GM23248 (cell line): ENCODE measurements at regions not wholly inside any gene's neighbourhood (a gene's known extent, or its start where the extent isn't known, plus 50 kb on each side); places are given as distances from the start of the nearest gene placed in this dataset.

Experiments used
- DNase-seq: peaks from one replicate; pipeline ENCODE4 v3.0.0-alpha.2; 2015
- H2AFZ ChIP-seq: fragments of 200-600 bp; sonication (generic); 2 replicates; pipeline ENCODE4 v1.6.1; 2016; ENCODE audit warnings: antibody characterized with exemption
- H3F3A ChIP-seq: fragments of 200-600 bp; sonication (generic); 2 replicates; pipeline ENCODE4 v1.6.1; 2016; ENCODE audit warnings: mild to moderate bottlenecking, antibody characterized with exemption, mixed run types; ENCODE audit not compliant: insufficient read depth
- H3K27ac ChIP-seq: fragments of 200-600 bp; sonication (generic); 2 replicates; pipeline ENCODE4 v1.5.1; 2016; ENCODE audit warnings: mild to moderate bottlenecking
- H3K27me3 ChIP-seq: fragments of 200-600 bp; sonication (generic); replicated peaks from 2 replicates; pipeline ENCODE4 v1.6.1; 2016; ENCODE audit warnings: mild to moderate bottlenecking; ENCODE audit not compliant: insufficient read depth
- H3K36me3 ChIP-seq: fragments of 200-600 bp; sonication (generic); 2 replicates; pipeline ENCODE4 v1.6.1; 2016; ENCODE audit warnings: low read depth, mild to moderate bottlenecking
- H3K4me1 ChIP-seq: fragments of 200-600 bp; sonication (generic); 2 replicates; pipeline ENCODE4 v1.6.1; 2016; ENCODE audit warnings: mild to moderate bottlenecking; ENCODE audit not compliant: insufficient read depth
- H3K4me2 ChIP-seq: fragments of 200-600 bp; sonication (generic); one replicate; pipeline ENCODE4 v1.6.1; 2016; ENCODE audit warnings: mild to moderate bottlenecking; ENCODE audit not compliant: unreplicated experiment
- H3K4me3 ChIP-seq: fragments of 200-600 bp; sonication (generic); 2 replicates; pipeline ENCODE4 v1.5.1; 2016; ENCODE audit warnings: mild to moderate bottlenecking
- H3K79me2 ChIP-seq: fragments of 200-600 bp; sonication (generic); 2 replicates; pipeline ENCODE4 v1.6.1; 2016; ENCODE audit warnings: mild to moderate bottlenecking; ENCODE audit not compliant: insufficient read depth
- H3K9ac ChIP-seq: fragments of 200-600 bp; sonication (generic); 2 replicates; pipeline ENCODE4 v1.6.1; 2016; ENCODE audit warnings: mild to moderate bottlenecking
- H3K9me2 ChIP-seq: fragments of 200-600 bp; sonication (generic); 2 replicates; pipeline ENCODE4 v1.6.1; 2016; ENCODE audit warnings: mixed run types, mild to moderate bottlenecking, moderate library complexity; ENCODE audit not compliant: insufficient read depth
- H3K9me3 ChIP-seq: fragments of 200-600 bp; sonication (generic); one replicate; pipeline ENCODE4 v1.6.1; 2017; ENCODE audit warnings: low read depth
- H4K20me1 ChIP-seq: fragments of 200-600 bp; sonication (generic); 2 replicates; pipeline ENCODE4 v1.6.0; 2016; ENCODE audit not compliant: insufficient read depth
- EZH2 ChIP-seq: fragments of 200-600 bp; sonication (generic); IDR thresholded peaks from 2 replicates; pipeline ENCODE4 v1.6.1; 2018; ENCODE audit warnings: antibody characterized with exemption, mild to moderate bottlenecking; ENCODE audit not compliant: insufficient read depth, poor library complexity, severe bottlenecking
- EZH2phosphoT487 ChIP-seq: fragments of 200-600 bp; sonication (generic); IDR thresholded peaks from 2 replicates; pipeline ENCODE4 v1.6.1; 2018; ENCODE audit warnings: antibody characterized with exemption, moderate library complexity, mild to moderate bottlenecking, low read depth; ENCODE audit not compliant: insufficient read depth
- WGBS, 2 experiments: methylation state at CpG; one replicate each; pipeline ENCODE4 v1.1.6; 2015 to 2017; ENCODE audit warnings: low lambda C conversion rate in 2 of 2, low coverage in 1 of 2; ENCODE audit errors: missing lambda C conversion rate in 2 of 2; 5-methylcytosine and 5-hydroxymethylcytosine counted together
- in situ Hi-C: fragments of 300-500 bp; cut with MboI; formaldehyde crosslinking; loops from 2 replicates; pipeline ENCODE4 v1.15.0; 2020

- no peaks in the 10 kb centered on the region for H3K9me2 ChIP-seq
- H4K20me1 ChIP-seq, result no peaks in the 10 kb centered on the region
- no peak overlapping the region for H3K9ac ChIP-seq
- H3K4me2 ChIP-seq, result no peak overlapping the region
- in situ Hi-C loops, result no loop called here
- no peaks in the 10 kb centered on the region for H3K4me1 ChIP-seq
- no peak for DNase-seq
- 41 to 42% methylated on average over 2 of the region's 2 CpGs for WGBS, 2 experiments
- no peaks in the 10 kb centered on the region for H3K27me3 ChIP-seq
- no peaks in the 10 kb centered on the region for H3K79me2 ChIP-seq
- no peaks in the 10 kb centered on the region for H3K36me3 ChIP-seq
- H3F3A ChIP-seq, result no peaks in the 10 kb centered on the region
- H3K4me3 ChIP-seq, result no peak overlapping the region
- TF ChIP-seq EZH2phosphoT487 (no peak), EZH2 (no peak)
- H3K27ac ChIP-seq, result no peak overlapping the region
- H3K9me3 ChIP-seq, result no peaks in the 10 kb centered on the region
- H2AFZ ChIP-seq, result no peak overlapping the region
Measured at GRCh38 chr5:117662361-117662760, 1087.7 kb upstream of the SEMA6A start.

DNA sequence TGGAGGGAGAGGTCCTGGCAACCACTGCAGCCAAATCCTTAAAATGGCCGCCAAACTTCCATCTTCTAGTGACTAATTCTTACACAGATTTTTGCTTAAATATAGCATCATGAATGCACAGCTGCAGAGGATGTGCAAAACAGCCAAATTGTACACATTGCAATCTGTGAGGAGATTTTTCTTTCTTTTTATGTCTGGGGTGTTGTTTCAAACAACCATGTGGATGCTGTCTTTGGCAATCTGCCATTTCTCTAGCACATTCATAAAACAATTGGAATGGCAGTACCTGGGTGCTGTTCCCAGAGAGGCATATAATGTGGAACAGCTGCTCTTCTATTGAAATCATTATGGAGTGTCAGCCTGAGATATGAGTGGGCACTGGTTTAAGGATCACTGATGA, 1082.9 kb upstream of the SEMA6A start:
- DNase-seq, result no peak
- Histone ChIP-seq H3K79me2 (no peaks in the 10 kb centered on the region), H2AFZ (no peak overlapping the region), H3K9me2 (no peaks in the 10 kb centered on the region), H3K27me3 (no peaks in the 10 kb centered on the region), H3K9me3 (no peaks in the 10 kb centered on the region), H3K36me3 (no peaks in the 10 kb centered on the region), H4K20me1 (no peaks in the 10 kb centered on the region), H3K27ac (no peak overlapping the region), H3K4me3 (no peak overlapping the region), H3K9ac (no peak overlapping the region), H3K4me1 (no peaks in the 10 kb centered on the region), H3F3A (no peaks in the 10 kb centered on the region), H3K4me2 (no peak overlapping the region)
- WGBS, 2 experiments, result 0% methylated on average over 1 of the region's 1 CpG
- TF ChIP-seq EZH2 (no peak), EZH2phosphoT487 (no peak)
- in situ Hi-C loops, result no loop called here

DNA sequence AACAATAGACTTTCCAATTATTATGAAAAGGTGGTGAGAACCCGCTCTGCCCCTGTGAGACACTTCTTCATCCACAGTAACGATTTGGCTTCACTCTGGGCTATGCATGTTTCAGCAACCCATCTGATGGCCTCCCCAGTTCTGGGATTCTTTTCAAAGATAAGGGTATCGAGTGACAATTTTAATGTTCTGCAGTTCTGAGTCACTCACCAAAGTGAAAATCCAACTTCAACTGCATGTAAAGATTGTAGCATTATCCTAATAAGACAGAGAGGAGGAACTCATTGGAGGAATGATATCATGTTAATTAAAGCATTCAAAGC, 1078.3 kb upstream of the SEMA6A start:
- Histone ChIP-seq H3K4me3 (no peak overlapping the region), H3K36me3 (no peaks in the 10 kb centered on the region), H3F3A (no peaks in the 10 kb centered on the region), H3K9me2 (no peaks in the 10 kb centered on the region), H4K20me1 (no peaks in the 10 kb centered on the region), H3K4me1 (no peaks in the 10 kb centered on the region), H3K9ac (no peak overlapping the region), H3K27ac (no peak overlapping the region), H3K79me2 (no peaks in the 10 kb centered on the region), H2AFZ (no peak overlapping the region), H3K27me3 (no peaks in the 10 kb centered on the region), H3K4me2 (no peak overlapping the region), H3K9me3 (no peaks in the 10 kb centered on the region)
- WGBS, 2 experiments, result 31 to 35% methylated on average over 3 of the region's 3 CpGs
- no peak for DNase-seq
- TF ChIP-seq EZH2phosphoT487, result no peak
- in situ Hi-C loops, result no loop called here

GRCh38 chr5:117652036-117652957, 1077.7 kb upstream of the SEMA6A start:
- Histone ChIP-seq H3K9me3 (no peaks in the 10 kb centered on the region), H4K20me1 (no peaks in the 10 kb centered on the region), H3K9ac (no peak overlapping the region), H3K79me2 (no peaks in the 10 kb centered on the region), H3K4me2 (no peak overlapping the region), H3F3A (no peaks in the 10 kb centered on the region), H3K36me3 (no peaks in the 10 kb centered on the region), H2AFZ (no peak overlapping the region), H3K27ac (no peak overlapping the region), H3K9me2 (no peaks in the 10 kb centered on the region), H3K27me3 (no peaks in the 10 kb centered on the region), H3K4me1 (no peaks in the 10 kb centered on the region), H3K4me3 (no peak overlapping the region)
- in situ Hi-C loops, result no loop called here
- TF ChIP-seq EZH2phosphoT487, result no peak
- TF ChIP-seq EZH2, result no peak
- WGBS, 2 experiments, result 16 to 19% methylated on average over 4 of the region's 4 CpGs
- DNase-seq, result no peak
